Natural killer cell treated with Interleukin-12 subunit alpha and Interleukin-12 subunit beta and Interleukin-15 and Interleukin-18, amount 100 ng/mL, for 72 hours (primary cell): ENCODE measurements at regions not wholly inside any gene's neighbourhood (a gene's known extent, or its start where the extent isn't known, plus 50 kb on each side); places are given as distances from the start of the nearest gene placed in this dataset.

Experiments used
- ATAC-seq, 2 donors: fragments of 150-1000 bp; cut with Tn5 transposase in 1 of 2; sonication (Bioruptor Pico), chemical (Tn5 transposase) in 1 of 2; 2 replicates each; pipeline ENCODE4 v1.10.0; 2021
- DNase-seq: peaks from one replicate; pipeline ENCODE4 v3.0.0; 2022; ENCODE audit warnings: low spot score
- H3K27ac Mint-ChIP-seq, 2 donors: 1 replicate in 1 of 2; 2 replicates in 1 of 2; pipeline ENCODE4 v1.8.0; 2022; ENCODE audit warnings: mixed read lengths in 2 of 2, mild to moderate bottlenecking in 1 of 2, moderate library complexity in 1 of 2
- H3K27me3 Mint-ChIP-seq, 2 donors: 1 replicate in 1 of 2; 2 replicates in 1 of 2; pipeline ENCODE4 v1.8.0; 2022; ENCODE audit warnings: mixed read lengths in 2 of 2
- H3K36me3 Mint-ChIP-seq: one replicate; pipeline ENCODE4 v1.8.0; 2022; ENCODE audit warnings: mixed read lengths
- H3K4me1 Mint-ChIP-seq, 2 donors: 1 replicate in 1 of 2; 2 replicates in 1 of 2; pipeline ENCODE4 v1.8.0; 2022; ENCODE audit warnings: low read depth in 2 of 2, mixed read lengths in 2 of 2, mild to moderate bottlenecking in 1 of 2
- H3K4me3 Mint-ChIP-seq: one replicate; pipeline ENCODE4 v1.8.0; 2022; ENCODE audit warnings: mixed read lengths
- H3K9me3 Mint-ChIP-seq: 2 replicates; pipeline ENCODE4 v1.8.0; 2022; ENCODE audit warnings: mixed read lengths

GRCh38 chr16:65789161-65789945 is 577.1 kb upstream of the CDH5 start:
- peaks cover 2 to 7% of the 10 kb centered on the region in 2 donors for H3K27me3 Mint-ChIP-seq
- H3K9me3 Mint-ChIP-seq: no peaks in the 10 kb centered on the region
- H3K4me1 Mint-ChIP-seq: no peaks in the 10 kb centered on the region
- DNase-seq (no peak), ATAC-seq (no peak)
- H3K4me3 Mint-ChIP-seq: no peak overlapping the region
- H3K27ac Mint-ChIP-seq: no peak overlapping the region
- H3K36me3 Mint-ChIP-seq: no peaks in the 10 kb centered on the region

- Mint-ChIP-seq H3K9me3 (no peaks in the 10 kb centered on the region), H3K4me3 (no peak overlapping the region), H3K27ac (no peak overlapping the region), H3K4me1 (no peaks in the 10 kb centered on the region), H3K36me3 (no peaks in the 10 kb centered on the region), H3K27me3 (peaks cover 5 to 7% of the 10 kb centered on the region in 2 donors)
- DNase-seq: no peak
- ATAC-seq: no peak
Observed at GRCh38 chr16:65788434-65789140, 577.9 kb upstream of the CDH5 start.

GRCh38 chr16:65787921-65788320 is 578.6 kb upstream of the CDH5 start:
- DNase-seq (no peak), ATAC-seq (no peak)
- Mint-ChIP-seq H3K4me3 (no peak overlapping the region), H3K4me1 (no peaks in the 10 kb centered on the region), H3K9me3 (no peaks in the 10 kb centered on the region), H3K27ac (no peak overlapping the region), H3K36me3 (no peaks in the 10 kb centered on the region), H3K27me3 (peaks cover 5 to 7% of the 10 kb centered on the region in 2 donors)

GRCh38 chr16:65786916-65787315 is 579.6 kb upstream of the CDH5 start:
- DNase-seq (no peak), ATAC-seq (no peak)
- Mint-ChIP-seq H3K9me3 (no peaks in the 10 kb centered on the region), H3K27ac (no peak overlapping the region), H3K36me3 (no peaks in the 10 kb centered on the region), H3K4me1 (no peaks in the 10 kb centered on the region), H3K4me3 (no peak overlapping the region), H3K27me3 (peaks cover 0 to 3% of the 10 kb centered on the region in 2 donors)

- no peaks in the 10 kb centered on the region for H3K9me3 Mint-ChIP-seq
- no peaks in the 10 kb centered on the region for H3K36me3 Mint-ChIP-seq
- H3K4me3 Mint-ChIP-seq: no peak overlapping the region
- ATAC-seq (no peak), DNase-seq (no peak)
- peaks cover 9 to 10% of the 10 kb centered on the region in 2 donors for H3K27me3 Mint-ChIP-seq
- no peak overlapping the region for H3K27ac Mint-ChIP-seq
- H3K4me1 Mint-ChIP-seq: no peaks in the 10 kb centered on the region
Observed at GRCh38 chr16:65783709-65784474, 582.6 kb upstream of the CDH5 start.

- Mint-ChIP-seq H3K4me3 (no peak overlapping the region), H3K9me3 (no peaks in the 10 kb centered on the region), H3K27me3 (peaks cover 9 to 10% of the 10 kb centered on the region in 2 donors), H3K4me1 (no peaks in the 10 kb centered on the region), H3K27ac (no peak overlapping the region), H3K36me3 (no peaks in the 10 kb centered on the region)
- no peak for ATAC-seq
- no peak for DNase-seq
Observed at GRCh38 chr16:65782611-65783600, 583.6 kb upstream of the CDH5 start.

- no peak overlapping the region for H3K27ac Mint-ChIP-seq
- H3K9me3 Mint-ChIP-seq: no peaks in the 10 kb centered on the region
Observed at GRCh38 chr16:65781855-65782254, 584.6 kb upstream of the CDH5 start.

GRCh38 chr16:65781363-65781762 is 585.1 kb upstream of the CDH5 start:
- H3K27me3 Mint-ChIP-seq: peaks cover 9 to 13% of the 10 kb centered on the region in 2 donors
- no peaks in the 10 kb centered on the region for H3K36me3 Mint-ChIP-seq
- no peaks in the 10 kb centered on the region for H3K9me3 Mint-ChIP-seq
- no peaks in the 10 kb centered on the region for H3K4me1 Mint-ChIP-seq
- H3K27ac Mint-ChIP-seq: no peak overlapping the region
- DNase-seq (no peak), ATAC-seq (no peak)
- H3K4me3 Mint-ChIP-seq: no peak overlapping the region

More at GRCh38 chr16:65781855-65782254, 584.6 kb upstream of the CDH5 start:
- no peaks in the 10 kb centered on the region for H3K36me3 Mint-ChIP-seq
- no peaks in the 10 kb centered on the region for H3K4me1 Mint-ChIP-seq
- H3K27me3 Mint-ChIP-seq: peaks cover 9 to 13% of the 10 kb centered on the region in 2 donors
- no peak for DNase-seq
- ATAC-seq: no peak
- H3K4me3 Mint-ChIP-seq: no peak overlapping the region

GRCh38 chr16:65779201-65779600 is 587.3 kb upstream of the CDH5 start:
- Mint-ChIP-seq H3K4me3 (no peak overlapping the region), H3K9me3 (no peaks in the 10 kb centered on the region), H3K27ac (no peak overlapping the region), H3K27me3 (peaks cover 9 to 12% of the 10 kb centered on the region in 2 donors), H3K36me3 (no peaks in the 10 kb centered on the region), H3K4me1 (no peaks in the 10 kb centered on the region)
- DNase-seq: no peak
- no peak for ATAC-seq

- Mint-ChIP-seq H3K27me3 (peaks cover 9 to 11% of the 10 kb centered on the region in 2 donors), H3K4me3 (no peak overlapping the region), H3K27ac (no peak overlapping the region), H3K9me3 (peaks cover under 1% of the 10 kb centered on the region), H3K4me1 (no peaks in the 10 kb centered on the region), H3K36me3 (no peaks in the 10 kb centered on the region)
- ATAC-seq (no peak), DNase-seq (no peak)
Observed at GRCh38 chr16:65776639-65777183, 589.8 kb upstream of the CDH5 start.

- no peaks in the 10 kb centered on the region for H3K36me3 Mint-ChIP-seq
- H3K9me3 Mint-ChIP-seq: peaks cover 3% of the 10 kb centered on the region
- no peak overlapping the region for H3K4me3 Mint-ChIP-seq
- DNase-seq: no peak
- no peak overlapping the region for H3K27ac Mint-ChIP-seq
- no peak for ATAC-seq
- peaks cover 5 to 11% of the 10 kb centered on the region in 2 donors for H3K27me3 Mint-ChIP-seq
- H3K4me1 Mint-ChIP-seq: no peaks in the 10 kb centered on the region
Observed at GRCh38 chr16:65775829-65776228, 590.7 kb upstream of the CDH5 start.

- Mint-ChIP-seq H3K4me3 (no peak overlapping the region), H3K9me3 (peaks cover 5% of the 10 kb centered on the region), H3K27ac (no peak overlapping the region), H3K4me1 (no peaks in the 10 kb centered on the region), H3K36me3 (no peaks in the 10 kb centered on the region), H3K27me3 (peaks cover 0 to 5% of the 10 kb centered on the region in 2 donors)
- ATAC-seq (no peak), DNase-seq (no peak)
Observed at GRCh38 chr16:65774350-65774749, 592.1 kb upstream of the CDH5 start.
